ENCODE measurements at regions not wholly inside any gene's neighbourhood (a gene's known extent, or its start where the extent isn't known, plus 50 kb on each side); places are given as distances from the start of the nearest gene placed in this dataset.

DNA sequence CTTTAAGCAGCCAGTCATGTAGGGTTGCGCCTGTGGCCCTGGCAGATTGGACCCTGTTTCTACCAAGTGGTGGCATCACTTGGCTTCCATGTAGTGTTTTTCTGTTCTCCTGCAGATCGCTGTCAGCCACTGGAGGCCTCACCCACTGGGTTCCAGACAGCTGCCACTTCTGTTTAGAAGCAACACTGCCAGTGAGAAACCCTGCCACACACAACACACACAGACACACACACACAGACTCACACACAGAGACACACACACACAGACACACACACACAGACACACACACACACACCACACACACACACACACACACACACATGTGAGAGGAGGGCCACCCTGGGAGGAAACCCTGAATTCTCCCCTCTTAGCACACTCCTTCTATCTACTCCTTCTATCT is 51.8 kb downstream of the UTRN start:
- Histone ChIP-seq H3K4ac (replicated peaks; ENCODE audit: insufficient read length, low read depth, low read length) (no peak overlapping the region), H2BK120ac (replicated peaks; ENCODE audit: low read depth, low read length) (no peak overlapping the region), H4K20me1 (replicated peaks in 1 of 2; ENCODE audit: control insufficient read depth in 1 of 2, insufficient read depth in 2 of 2, low read length in 2 of 2) (peaks cover 0 to 2% of the 10 kb centered on the region in 2 experiments), H2BK5ac (ENCODE audit: low read depth, low read length) (no peak overlapping the region), H4K8ac (ENCODE audit: extremely low read depth, insufficient read depth, low read length) (no peak overlapping the region), H2AFZ (ENCODE audit: low read length) (no peak overlapping the region), H2BK20ac (ENCODE audit: low read length) (no peak overlapping the region), H3K4me1 (replicated peaks in 1 of 4; ENCODE audit: control insufficient read depth in 3 of 4, insufficient read depth in 4 of 4, low read length in 3 of 4) (peaks cover 0 to 7% (median 4%) of the 10 kb centered on the region in 4 experiments; a peak in 5 of 7 replicates), H3K4me3 (ENCODE audit: extremely low read depth in 1 of 4, insufficient read depth in 2 of 4, low read depth in 3 of 4, low read length in 4 of 4) (no peak overlapping the region), H2AK5ac (ENCODE audit: low read depth, low read length) (no peak overlapping the region), H3K9ac (replicated peaks in 1 of 4; ENCODE audit: extremely low read depth in 1 of 4, low read depth in 3 of 4, low read length in 3 of 4) (no peak overlapping the region), H3K9me3 (ENCODE audit: insufficient read depth in 2 of 2, low read depth in 1 of 2, low read length in 1 of 2) (no peaks in the 10 kb centered on the region), H3K36me3 (ENCODE audit: control insufficient read depth in 2 of 4, insufficient read depth in 4 of 4, low read length in 3 of 4) (no peaks in the 10 kb centered on the region), H3K18ac (ENCODE audit: extremely low read depth, low read length) (no peak overlapping the region), H3K27ac (ENCODE audit: low read depth, low read length) (no peak overlapping the region), H3K23me2 (ENCODE audit: low read depth, low read length) (no peaks in the 10 kb centered on the region; the same call in 1 of the 2 replicates), H3K79me2 (ENCODE audit: control insufficient read depth in 1 of 2, insufficient read depth in 2 of 2, low read length in 2 of 2) (peaks cover 0 to 86% of the 10 kb centered on the region in 2 experiments; a peak in 3 of 4 replicates), H3K4me2 (ENCODE audit: insufficient read depth in 1 of 2, low read depth in 2 of 2, low read length in 2 of 2) (no peak overlapping the region), H3K56ac (replicated peaks; ENCODE audit: insufficient read length, low read depth, low read length) (peak overlapping the region; percentile 33), H2BK15ac (ENCODE audit: low read length) (no peak overlapping the region; the same call in 1 of the 2 replicates), H3K79me1 (ENCODE audit: low read depth, low read length) (no peaks in the 10 kb centered on the region; the same call in none of the 2 replicates), H3K27me3 (replicated peaks in 1 of 4; ENCODE audit: control insufficient read depth in 3 of 4, extremely low read depth in 1 of 4, insufficient read depth in 3 of 4, low read length in 3 of 4) (no peaks in the 10 kb centered on the region), H2BK12ac (ENCODE audit: low read depth, low read length) (no peak overlapping the region), H3K14ac (ENCODE audit: insufficient read length) (no peak overlapping the region), H3K23ac (ENCODE audit: insufficient read length) (no peak overlapping the region), H4K91ac (replicated peaks; ENCODE audit: insufficient read length, low read length) (no peak overlapping the region), H4K5ac (ENCODE audit: insufficient read length, low read depth, low read length) (no peak overlapping the region)
- FAIRE-seq (no peak), DNase-seq (ENCODE audit: low read depth in 1 of 2, low spot score in 2 of 2) (peak in 1 of 2 experiments; percentile 40)
- ChIA-PET POLR2A (ENCODE audit: partially characterized antibody) (interaction anchor here (0.8 to 1.4 kb wide), 3 partner anchors 8 to 29 kb away, joined by 3 read pairs; no protein-coding TSS in a partner anchor), CTCF (ENCODE audit: partially characterized antibody) (interaction anchor here (0.6 to 2.2 kb wide), 4 partner anchors 10 to 143 kb away, joined by 3 to 12 read pairs (median 4); no protein-coding TSS in a partner anchor)
- no peak for TF ChIP-seq CEBPB (IDR thresholded peaks at IDR 0.05; ENCODE audit: low read depth, low read length)
- no peak for TF ChIP-seq FOSL1 (IDR thresholded peaks at IDR 0.05; ENCODE audit: insufficient read depth, low read depth, low read length)
- no peak for TF ChIP-seq TCF12 (IDR thresholded peaks at IDR 0.05; ENCODE audit: low read depth, low read length)
- WGBS, 2 experiments (ENCODE audit: extremely low coverage in 1 of 2, insufficient coverage in 1 of 2, insufficient read length in 1 of 2, insufficient replicate concordance in 2 of 2, low coverage in 1 of 2, low lambda C conversion rate in 2 of 2, missing lambda C conversion rate in 1 of 2), result 97% methylated on average over 2 of the region's 2 CpGs; no CpG with 5 or more reads in 1 of the 2 experiments

Data from H1 (cell line).